K562 (cell line): ENCODE measurements at regions not wholly inside any gene's neighbourhood (a gene's known extent, or its start where the extent isn't known, plus 50 kb on each side); places are given as distances from the start of the nearest gene placed in this dataset.

ENCODE experiments used
- ATAC-seq: fragments of 200-7000 bp; cut with Tn5 transposase; 3 replicates; pipeline ENCODE4 v1.9.1; 2020; ENCODE audit warnings: moderate library complexity
- BruUV-seq: library from RNA; stranded (reverse); fragments of 400-500 nt; replicated peaks from 2 replicates; lab custom pipeline; 2021; lab: Mats Ljungman, UMichigan
- CTCF ChIA-PET: fragments of 300-600 bp; formaldehyde crosslinking; extraction: SDS; loops from one replicate; lab custom pipeline; 2021; ENCODE audit warnings: low intra/inter-chr PET ratio; lab: Yijun Ruan, JAX
- POLR2A ChIA-PET: fragments of 300-600, 350-650 bp; sonication (Branson Sonifier 250); formaldehyde crosslinking; extraction: SDS; loops from one replicate; lab custom pipeline; 2021; ENCODE audit warnings: antibody characterized with exemption, inconsistent platforms; lab: Yijun Ruan, JAX
- DNase-seq, 4 experiments: peaks; one replicate each; pipeline versions ENCODE4 v3.0.0 to v3.0.0-alpha.2; 2011 to 2018; ENCODE audit warnings: low spot score in 3 of 4, mixed read lengths in 3 of 4; ENCODE audit errors: extremely low read depth in 1 of 4
- FAIRE-seq: peaks from 2 replicates; lab custom pipeline; 2011; peaks lifted over from hg19 to GRCh38; lab: Jason Lieb, UNC
- H2AFZ ChIP-seq: 2 replicates; pipeline ENCODE4 v1.6.0; 2011; ENCODE audit warnings: low read depth, low read length, control low read depth, inconsistent platforms
- H3K27ac ChIP-seq: fragments of 200-600 bp; 3 replicates; pipeline ENCODE4 v1.8.0; 2011; ENCODE audit warnings: low read depth, mild to moderate bottlenecking, control low read depth, inconsistent platforms, low read length, moderate library complexity, mixed read lengths; ENCODE audit errors: extremely low read depth
- H3K27me3 ChIP-seq, 2 experiments: fragments of 300-600 bp in 1 of 2; 2 replicates in 1 of 2; 3 replicates in 1 of 2; pipeline versions ENCODE4 v1.6.0 to v1.8.0; 2011; ENCODE audit warnings: inconsistent platforms in 2 of 2, low read length in 2 of 2, mild to moderate bottlenecking in 1 of 2, mixed read lengths in 1 of 2, moderate library complexity in 1 of 2; ENCODE audit not compliant: control insufficient read depth in 2 of 2, insufficient read depth in 2 of 2
- H3K36me3 ChIP-seq: fragments of 300-600 bp; 3 replicates; pipeline ENCODE4 v1.8.0; 2011; ENCODE audit warnings: mild to moderate bottlenecking, low read length, inconsistent platforms; ENCODE audit not compliant: control insufficient read depth, insufficient read depth
- H3K4me1 ChIP-seq, 2 experiments: fragments of 200-600 bp in 1 of 2; replicated peaks in 1 of 2; 2 replicates in 1 of 2; 3 replicates in 1 of 2; pipeline versions ENCODE4 v1.5.1 to v1.8.0; 2011; ENCODE audit warnings: inconsistent platforms in 2 of 2, low read length in 2 of 2, mild to moderate bottlenecking in 1 of 2, mixed read lengths in 1 of 2, moderate library complexity in 1 of 2; ENCODE audit not compliant: control insufficient read depth in 2 of 2, insufficient read depth in 2 of 2
- H3K4me2 ChIP-seq: 2 replicates; pipeline ENCODE4 v1.6.1; 2011; ENCODE audit warnings: low read length, control low read depth, inconsistent platforms, mixed read lengths; ENCODE audit not compliant: insufficient read depth
- H3K4me3 ChIP-seq: fragments of 200-600 bp; sonication (generic), shearing (Covaris generic); 2 replicates; pipeline ENCODE4 v1.5.1; 2016; ENCODE audit warnings: control low read depth, inconsistent platforms
- H3K79me2 ChIP-seq: fragments of 200-600 bp; 3 replicates; pipeline ENCODE4 v1.8.0; 2011; ENCODE audit warnings: low read length, inconsistent platforms; ENCODE audit not compliant: control insufficient read depth, insufficient read depth
- H3K9ac ChIP-seq, 2 experiments: 2 replicates each; pipeline versions ENCODE4 v1.6.0 to v1.6.1; 2011; ENCODE audit warnings: low read depth in 2 of 2, low read length in 2 of 2, control low read depth in 1 of 2, inconsistent platforms in 1 of 2, mild to moderate bottlenecking in 1 of 2, mixed read lengths in 1 of 2; ENCODE audit not compliant: insufficient read depth in 1 of 2
- H3K9me1 ChIP-seq: one replicate; pipeline ENCODE4 v1.6.0; 2011; ENCODE audit warnings: inconsistent platforms, mild to moderate bottlenecking, low read length, moderate library complexity; ENCODE audit not compliant: control insufficient read depth, insufficient read depth
- H3K9me3 ChIP-seq: replicated peaks from 2 replicates; pipeline ENCODE4 v1.5.1; 2011; ENCODE audit warnings: low read depth, low read length, inconsistent platforms; ENCODE audit not compliant: control insufficient read depth, insufficient read depth
- H4K20me1 ChIP-seq: replicated peaks from 2 replicates; pipeline ENCODE4 v1.6.1; 2011; ENCODE audit warnings: low read length, inconsistent platforms, mixed read lengths; ENCODE audit not compliant: control insufficient read depth, insufficient read depth
- CREB1 ChIP-seq, 2 experiments: sonication (generic) in 1 of 2; formaldehyde crosslinking in 1 of 2; IDR thresholded peaks; 2 replicates each; pipeline versions ENCODE4 v1.6.1 to v1.8.0; 2012 to 2022; ENCODE audit warnings: inconsistent platforms in 1 of 2, mild to moderate bottlenecking in 1 of 2, missing genetic modification reagents in 1 of 2, moderate library complexity in 1 of 2
- DACH1 ChIP-seq: fragments of 450-650 bp; IDR thresholded peaks from 2 replicates; pipeline ENCODE4 v1.6.1; 2018; ENCODE audit not compliant: partially characterized antibody
- FOSL1 ChIP-seq: fragments of 200-800 bp; sonication (Bioruptor generic); conservative IDR thresholded peaks from 2 replicates; pipeline ENCODE4 v1.6.1; 2016; ENCODE audit warnings: missing genetic modification characterization, missing compliant biosample characterization
- JUN ChIP-seq, 2 experiments: sonication (generic) in 1 of 2; formaldehyde crosslinking in 1 of 2; IDR thresholded peaks; 2 replicates each; pipeline versions ENCODE4 v1.6.1 to v1.8.0; 2012 to 2022; ENCODE audit warnings: borderline replicate concordance in 2 of 2, mild to moderate bottlenecking in 2 of 2, improper control_type of control experiment in 1 of 2, low read depth in 1 of 2, low read length in 1 of 2, missing genetic modification reagents in 1 of 2
- KDM5B ChIP-seq: fragments of 200-600 bp; sonication (generic); IDR thresholded peaks from 2 replicates; pipeline ENCODE4 v1.6.1; 2012; ENCODE audit warnings: low read depth, mild to moderate bottlenecking, moderate library complexity, low read length, control low read depth, inconsistent platforms; ENCODE audit not compliant: insufficient replicate concordance
- MED1 ChIP-seq: sonication (generic); formaldehyde crosslinking; IDR thresholded peaks from 2 replicates; pipeline ENCODE4 v1.8.1; 2023; ENCODE audit warnings: missing genetic modification reagents, borderline replicate concordance
- MTF1 ChIP-seq: fragments of 250-450 bp; sonication (Bioruptor Pico); IDR thresholded peaks from 2 replicates; pipeline ENCODE4 v1.9.0; 2021; ENCODE audit warnings: moderate library complexity, mild to moderate bottlenecking, inconsistent platforms, borderline replicate concordance
- NR1H2 ChIP-seq: sonication (generic); formaldehyde crosslinking; IDR thresholded peaks from 2 replicates; pipeline ENCODE4 v1.4.0; 2020; ENCODE audit warnings: mild to moderate bottlenecking, missing genetic modification reagents
- SAFB2 ChIP-seq: fragments of 200-400 bp; formaldehyde crosslinking; IDR thresholded peaks from 2 replicates; pipeline ENCODE4 v1.6.1; 2018; ENCODE audit warnings: borderline replicate concordance, low read length, low read depth, moderate library complexity; ENCODE audit not compliant: severe bottlenecking
- ZNF584 ChIP-seq: fragments of 200-800 bp; sonication (Bioruptor generic); IDR thresholded peaks from 2 replicates; pipeline ENCODE4 v1.6.1; 2016; ENCODE audit warnings: low read depth, mild to moderate bottlenecking, missing genetic modification characterization, missing compliant biosample characterization
- WGBS: fragments of 100-300 bp; shearing (Covaris generic); methylation state at CpG from one replicate; pipeline ENCODE4 v1.1.6; 2016; ENCODE audit warnings: low coverage, mixed read lengths; ENCODE audit not compliant: insufficient coverage; ENCODE audit errors: missing lambda C conversion rate; 5-methylcytosine and 5-hydroxymethylcytosine counted together
- in situ Hi-C: fragments of 300-500 bp; cut with MboI; formaldehyde crosslinking; loops from 4 replicates; pipeline ENCODE4 v1.15.0; 2018; ENCODE audit warnings: inconsistent platforms, mixed read lengths
- intact Hi-C: fragments of 100-400 bp; cut with micrococcal nuclease; formaldehyde crosslinking; loops from 2 replicates; pipeline ENCODE4 v1.14.2; 2022
- TF ChIP-seq, protein P1 (sequence below), 3 experiments: fragments of 200-800 bp in 1 of 3; fragments of 250-450 bp in 1 of 3; fragments of 450-650 bp in 1 of 3; sonication (Bioruptor Pico) in 1 of 3; sonication (Bioruptor generic) in 1 of 3; formaldehyde crosslinking in 1 of 3; IDR thresholded peaks; 2 replicates each; pipeline versions ENCODE4 v1.6.1 to v1.8.0; 2016 to 2022; ENCODE audit warnings: mild to moderate bottlenecking in 2 of 3, missing genetic modification characterization in 2 of 3, missing compliant biosample characterization in 1 of 3, moderate library complexity in 1 of 3
- TF ChIP-seq, protein P2 (sequence below): sonication (generic); formaldehyde crosslinking; IDR thresholded peaks from 2 replicates; pipeline ENCODE4 v1.8.0; 2022; ENCODE audit warnings: mild to moderate bottlenecking, missing genetic modification reagents
- TF ChIP-seq, protein P3 (sequence below): fragments of 250-450 bp; sonication (Bioruptor Pico); IDR thresholded peaks from 2 replicates; pipeline ENCODE4 v1.5.0; 2022; ENCODE audit warnings: mild to moderate bottlenecking
- TF ChIP-seq, protein P4 (sequence below): fragments of 250-450 bp; sonication (Bioruptor Pico); IDR thresholded peaks from 2 replicates; pipeline ENCODE4 v1.8.0; 2022; ENCODE audit warnings: inconsistent platforms, mild to moderate bottlenecking, moderate library complexity, borderline replicate concordance

DNA sequence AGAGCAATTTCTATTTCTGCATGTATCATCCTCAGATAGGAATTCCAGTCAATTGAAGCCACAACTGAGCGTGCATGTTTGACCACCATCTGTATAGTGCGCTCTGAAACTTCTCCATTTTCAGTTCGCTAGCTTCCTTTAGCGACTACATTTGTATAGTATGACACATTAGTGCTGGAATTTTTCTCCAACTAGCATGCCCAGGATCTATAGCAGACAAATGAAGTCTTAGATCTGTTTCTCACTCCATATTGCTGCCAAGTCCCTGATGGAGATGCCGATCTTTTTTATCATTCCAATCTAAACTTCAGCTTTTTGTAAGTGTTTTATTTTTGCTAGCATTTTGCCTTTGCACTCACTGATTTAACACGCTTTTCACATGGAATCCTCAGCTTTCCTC, 774.8 kb upstream of the TENM3 start:
- Histone ChIP-seq H3K4me1 (no peaks in the 10 kb centered on the region), H3K4me2 (no peak overlapping the region), H3K9me1 (no peaks in the 10 kb centered on the region), H3K27ac (no peak overlapping the region), H4K20me1 (no peaks in the 10 kb centered on the region), H3K9ac (no peak overlapping the region), H3K9me3 (no peaks in the 10 kb centered on the region), H3K36me3 (no peaks in the 10 kb centered on the region), H3K27me3 (no peaks in the 10 kb centered on the region), H3K79me2 (no peaks in the 10 kb centered on the region), H2AFZ (no peak overlapping the region), H3K4me3 (no peak overlapping the region)
- ATAC-seq (no peak), DNase-seq (no peak), FAIRE-seq (no peak)
- ChIA-PET CTCF (no interaction called here), POLR2A (no interaction called here)
- WGBS, result 3% methylated on average over 6 of the region's 6 CpGs
- no TSS peak for BruUV-seq
- in situ Hi-C loops, result no loop called here
- intact Hi-C loops, result no loop called here
- TF ChIP-seq CREB1 (IDR thresholded peaks at IDR 0.05) (no peak), CREB1 (CRISPR knock-in tag; IDR thresholded peaks at IDR 0.05) (no peak), JUN (IDR thresholded peaks at IDR 0.05; ENCODE audit: borderline replicate concordance, low read depth, low read length) (no peak), JUN (CRISPR knock-in tag; IDR thresholded peaks at IDR 0.05; ENCODE audit: borderline replicate concordance) (no peak), SAFB2 (no peak), DACH1 (no peak), MTF1 (no peak), NR1H2 (CRISPR knock-in tag) (no peak), ZNF584 (CRISPR knock-in tag) (no peak), KDM5B (no peak), FOSL1 (tag) (no peak), MED1 (CRISPR knock-in tag) (no peak)
- TF ChIP-seq, protein P1, sequence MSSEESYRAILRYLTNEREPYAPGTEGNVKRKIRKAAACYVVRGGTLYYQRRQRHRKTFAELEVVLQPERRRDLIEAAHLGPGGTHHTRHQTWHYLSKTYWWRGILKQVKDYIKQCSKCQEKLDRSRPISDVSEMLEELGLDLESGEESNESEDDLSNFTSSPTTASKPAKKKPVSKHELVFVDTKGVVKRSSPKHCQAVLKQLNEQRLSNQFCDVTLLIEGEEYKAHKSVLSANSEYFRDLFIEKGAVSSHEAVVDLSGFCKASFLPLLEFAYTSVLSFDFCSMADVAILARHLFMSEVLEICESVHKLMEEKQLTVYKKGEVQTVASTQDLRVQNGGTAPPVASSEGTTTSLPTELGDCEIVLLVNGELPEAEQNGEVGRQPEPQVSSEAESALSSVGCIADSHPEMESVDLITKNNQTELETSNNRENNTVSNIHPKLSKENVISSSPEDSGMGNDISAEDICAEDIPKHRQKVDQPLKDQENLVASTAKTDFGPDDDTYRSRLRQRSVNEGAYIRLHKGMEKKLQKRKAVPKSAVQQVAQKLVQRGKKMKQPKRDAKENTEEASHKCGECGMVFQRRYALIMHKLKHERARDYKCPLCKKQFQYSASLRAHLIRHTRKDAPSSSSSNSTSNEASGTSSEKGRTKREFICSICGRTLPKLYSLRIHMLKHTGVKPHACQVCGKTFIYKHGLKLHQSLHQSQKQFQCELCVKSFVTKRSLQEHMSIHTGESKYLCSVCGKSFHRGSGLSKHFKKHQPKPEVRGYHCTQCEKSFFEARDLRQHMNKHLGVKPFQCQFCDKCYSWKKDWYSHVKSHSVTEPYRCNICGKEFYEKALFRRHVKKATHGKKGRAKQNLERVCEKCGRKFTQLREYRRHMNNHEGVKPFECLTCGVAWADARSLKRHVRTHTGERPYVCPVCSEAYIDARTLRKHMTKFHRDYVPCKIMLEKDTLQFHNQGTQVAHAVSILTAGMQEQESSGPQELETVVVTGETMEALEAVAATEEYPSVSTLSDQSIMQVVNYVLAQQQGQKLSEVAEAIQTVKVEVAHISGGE (CRISPR knock-in tag; IDR thresholded peaks at IDR 0.05), result no peak
- TF ChIP-seq, protein P2, sequence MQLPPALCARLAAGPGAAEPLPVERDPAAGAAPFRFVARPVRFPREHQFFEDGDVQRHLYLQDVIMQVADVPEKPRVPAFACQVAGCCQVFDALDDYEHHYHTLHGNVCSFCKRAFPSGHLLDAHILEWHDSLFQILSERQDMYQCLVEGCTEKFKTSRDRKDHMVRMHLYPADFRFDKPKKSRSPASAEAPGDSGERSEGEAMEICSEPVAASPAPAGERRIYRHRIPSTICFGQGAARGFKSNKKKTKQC (CRISPR knock-in tag), result no peak
- TF ChIP-seq, protein P3, sequence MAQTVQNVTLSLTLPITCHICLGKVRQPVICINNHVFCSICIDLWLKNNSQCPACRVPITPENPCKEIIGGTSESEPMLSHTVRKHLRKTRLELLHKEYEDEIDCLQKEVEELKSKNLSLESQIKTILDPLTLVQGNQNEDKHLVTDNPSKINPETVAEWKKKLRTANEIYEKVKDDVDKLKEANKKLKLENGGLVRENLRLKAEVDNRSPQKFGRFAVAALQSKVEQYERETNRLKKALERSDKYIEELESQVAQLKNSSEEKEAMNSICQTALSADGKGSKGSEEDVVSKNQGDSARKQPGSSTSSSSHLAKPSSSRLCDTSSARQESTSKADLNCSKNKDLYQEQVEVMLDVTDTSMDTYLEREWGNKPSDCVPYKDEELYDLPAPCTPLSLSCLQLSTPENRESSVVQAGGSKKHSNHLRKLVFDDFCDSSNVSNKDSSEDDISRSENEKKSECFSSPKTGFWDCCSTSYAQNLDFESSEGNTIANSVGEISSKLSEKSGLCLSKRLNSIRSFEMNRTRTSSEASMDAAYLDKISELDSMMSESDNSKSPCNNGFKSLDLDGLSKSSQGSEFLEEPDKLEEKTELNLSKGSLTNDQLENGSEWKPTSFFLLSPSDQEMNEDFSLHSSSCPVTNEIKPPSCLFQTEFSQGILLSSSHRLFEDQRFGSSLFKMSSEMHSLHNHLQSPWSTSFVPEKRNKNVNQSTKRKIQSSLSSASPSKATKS (CRISPR knock-in tag), result no peak
- TF ChIP-seq, protein P4, sequence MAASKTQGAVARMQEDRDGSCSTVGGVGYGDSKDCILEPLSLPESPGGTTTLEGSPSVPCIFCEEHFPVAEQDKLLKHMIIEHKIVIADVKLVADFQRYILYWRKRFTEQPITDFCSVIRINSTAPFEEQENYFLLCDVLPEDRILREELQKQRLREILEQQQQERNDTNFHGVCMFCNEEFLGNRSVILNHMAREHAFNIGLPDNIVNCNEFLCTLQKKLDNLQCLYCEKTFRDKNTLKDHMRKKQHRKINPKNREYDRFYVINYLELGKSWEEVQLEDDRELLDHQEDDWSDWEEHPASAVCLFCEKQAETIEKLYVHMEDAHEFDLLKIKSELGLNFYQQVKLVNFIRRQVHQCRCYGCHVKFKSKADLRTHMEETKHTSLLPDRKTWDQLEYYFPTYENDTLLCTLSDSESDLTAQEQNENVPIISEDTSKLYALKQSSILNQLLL (CRISPR knock-in tag), result no peak
